Immature natural killer cell (primary cell): ENCODE measurements at regions not wholly inside any gene's neighbourhood (a gene's known extent, or its start where the extent isn't known, plus 50 kb on each side); places are given as distances from the start of the nearest gene placed in this dataset.

ENCODE experiments used
- DNase-seq, 3 donors: peaks; one replicate each; pipeline ENCODE4 v3.0.0; 2022; ENCODE audit warnings: mixed read lengths in 1 of 3
- H3K27ac Mint-ChIP-seq, 6 donors: one replicate each; pipeline ENCODE4 v1.8.0; 2020; ENCODE audit warnings: mixed read lengths in 6 of 6, mild to moderate bottlenecking in 5 of 6, inconsistent platforms in 4 of 6, moderate library complexity in 3 of 6
- H3K27me3 Mint-ChIP-seq, 3 donors: one replicate each; pipeline ENCODE4 v1.8.0; 2020 to 2021; ENCODE audit warnings: low read depth in 3 of 3, mild to moderate bottlenecking in 3 of 3, mixed read lengths in 3 of 3, moderate library complexity in 3 of 3, inconsistent platforms in 1 of 3
- H3K36me3 Mint-ChIP-seq, 3 donors: one replicate each; pipeline ENCODE4 v1.8.0; 2020; ENCODE audit warnings: mixed read lengths in 3 of 3, inconsistent platforms in 2 of 3, mild to moderate bottlenecking in 2 of 3
- H3K4me1 Mint-ChIP-seq, 2 donors: one replicate each; pipeline ENCODE4 v1.8.0; 2020; ENCODE audit warnings: inconsistent platforms in 2 of 2, mild to moderate bottlenecking in 2 of 2, mixed read lengths in 2 of 2, moderate library complexity in 1 of 2
- H3K4me3 Mint-ChIP-seq, 5 donors: one replicate each; pipeline ENCODE4 v1.8.0; 2020; ENCODE audit warnings: mild to moderate bottlenecking in 5 of 5, mixed read lengths in 5 of 5, inconsistent platforms in 3 of 5, moderate library complexity in 3 of 5
- H3K9me3 Mint-ChIP-seq, 6 donors: one replicate each; pipeline ENCODE4 v1.8.0; 2020; ENCODE audit warnings: mild to moderate bottlenecking in 6 of 6, mixed read lengths in 6 of 6, inconsistent platforms in 4 of 6, moderate library complexity in 3 of 6

GRCh38 chr2:34204560-34204959 is 605.5 kb upstream of the FAM98A start:
- Mint-ChIP-seq H3K27me3 (peaks cover 0 to 4% (median 0%) of the 10 kb centered on the region in 3 donors), H3K9me3 (peaks cover 25 to 40% (median 31%) of the 10 kb centered on the region in 6 donors), H3K36me3 (no peaks in the 10 kb centered on the region), H3K27ac (no peak overlapping the region), H3K4me1 (no peaks in the 10 kb centered on the region), H3K4me3 (no peak overlapping the region)
- no peak for DNase-seq

GRCh38 chr2:34201099-34201498 is 602.0 kb upstream of the FAM98A start:
- Mint-ChIP-seq H3K4me3 (no peak overlapping the region), H3K36me3 (no peaks in the 10 kb centered on the region), H3K4me1 (no peaks in the 10 kb centered on the region), H3K27me3 (peaks cover 0 to 6% (median 0%) of the 10 kb centered on the region in 3 donors), H3K27ac (no peak overlapping the region), H3K9me3 (peaks cover 9 to 32% (median 13%) of the 10 kb centered on the region in 6 donors)
- DNase-seq: no peak

GRCh38 chr2:34199971-34200370 is 600.9 kb upstream of the FAM98A start:
- peaks cover 4 to 26% (median 11%) of the 10 kb centered on the region in 6 donors for H3K9me3 Mint-ChIP-seq
- no peaks in the 10 kb centered on the region for H3K4me1 Mint-ChIP-seq
- H3K27me3 Mint-ChIP-seq: peaks cover 0 to 2% (median 2%) of the 10 kb centered on the region in 3 donors
- no peak overlapping the region for H3K4me3 Mint-ChIP-seq
- DNase-seq: no peak
- H3K27ac Mint-ChIP-seq: no peak overlapping the region
- H3K36me3 Mint-ChIP-seq: no peaks in the 10 kb centered on the region

DNA sequence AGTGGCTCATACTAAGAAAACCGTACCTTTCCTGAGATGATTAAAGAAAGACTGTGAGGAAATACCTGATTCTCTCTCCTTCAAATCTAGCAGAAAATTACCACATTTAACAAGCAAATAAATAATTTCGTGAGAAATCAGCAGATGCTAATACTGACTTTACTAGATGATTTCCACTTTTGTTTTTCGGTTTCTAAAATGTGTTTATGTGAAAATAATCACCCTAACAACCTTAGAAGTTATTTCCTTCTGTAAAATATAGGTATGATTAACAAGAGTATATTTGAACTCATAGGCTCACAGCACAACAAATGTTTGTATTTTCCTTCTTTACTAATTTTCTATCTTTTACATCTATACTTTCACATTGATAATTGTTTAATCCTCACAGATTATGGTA is 594.1 kb upstream of the FAM98A start:
- Mint-ChIP-seq H3K4me3 (no peak overlapping the region), H3K36me3 (no peaks in the 10 kb centered on the region), H3K27me3 (peaks cover 0 to 6% (median 2%) of the 10 kb centered on the region in 3 donors), H3K4me1 (no peaks in the 10 kb centered on the region), H3K9me3 (peaks cover 0 to 14% (median 6%) of the 10 kb centered on the region in 6 donors), H3K27ac (no peak overlapping the region)
- no peak for DNase-seq

DNA sequence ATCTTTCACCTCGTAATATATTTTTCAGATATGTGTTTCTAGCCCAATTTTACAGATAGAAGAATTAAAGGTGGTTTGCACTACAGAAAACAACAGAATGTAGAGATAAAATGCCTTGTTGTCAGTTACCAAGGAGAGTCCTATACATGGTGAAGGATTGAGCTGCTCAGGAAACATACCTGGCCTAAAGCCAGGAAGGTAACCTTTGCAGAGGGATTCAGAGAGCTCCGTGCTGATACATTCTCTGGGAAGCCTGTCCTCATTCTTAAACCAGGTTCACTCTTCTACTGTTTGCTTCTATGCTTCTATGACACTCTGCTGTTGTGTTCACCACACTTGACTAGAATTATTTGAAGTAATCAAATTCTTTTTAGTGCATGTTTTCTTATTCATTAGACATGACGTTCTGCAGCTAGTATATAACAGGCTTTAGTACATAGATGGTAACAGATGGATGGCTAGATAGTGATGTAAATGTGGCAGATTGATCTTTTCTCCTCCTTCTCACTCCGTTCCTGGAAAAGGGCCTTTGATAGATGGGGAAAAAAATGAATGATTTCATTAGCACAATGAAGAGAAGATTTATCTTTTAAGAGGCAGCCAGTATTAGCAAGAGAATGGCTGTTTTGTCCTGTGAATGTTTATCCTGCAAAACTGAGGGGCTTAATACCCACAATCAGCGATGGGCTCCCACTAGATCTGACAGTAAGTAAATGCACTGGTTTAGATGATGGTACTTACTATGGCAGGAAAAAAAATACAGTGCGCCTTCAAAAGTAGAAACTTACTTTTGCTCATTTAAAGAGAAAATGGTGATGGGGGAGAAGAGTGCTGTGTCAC is 589.6 kb upstream of the FAM98A start:
- Mint-ChIP-seq H3K27ac (no peak overlapping the region), H3K4me3 (no peak overlapping the region), H3K9me3 (peaks cover 0 to 8% (median 5%) of the 10 kb centered on the region in 6 donors), H3K27me3 (peaks cover 0 to 5% (median 0%) of the 10 kb centered on the region in 3 donors), H3K36me3 (no peaks in the 10 kb centered on the region), H3K4me1 (no peaks in the 10 kb centered on the region)
- no peak for DNase-seq

DNA sequence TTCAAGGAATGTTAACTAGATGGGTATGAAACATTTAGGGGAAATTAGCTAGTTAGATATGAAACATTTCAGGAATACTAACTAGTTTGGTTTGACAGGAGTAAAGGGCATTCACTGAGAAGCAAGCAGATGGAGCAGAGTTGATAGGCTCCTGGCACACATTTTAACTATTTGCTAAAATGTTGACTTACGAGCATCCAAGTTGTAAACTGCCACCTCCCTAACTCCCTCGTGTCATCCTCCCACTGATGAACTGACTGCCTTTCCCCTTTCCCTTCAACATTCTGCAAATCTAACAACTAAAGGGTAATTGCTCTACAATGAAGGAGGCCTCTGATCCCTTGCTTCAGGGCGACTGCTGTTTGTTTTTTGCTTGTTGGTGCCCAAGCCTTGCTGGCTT is 580.4 kb upstream of the FAM98A start:
- Mint-ChIP-seq H3K4me3 (no peak overlapping the region), H3K27me3 (no peaks in the 10 kb centered on the region), H3K27ac (no peak overlapping the region), H3K36me3 (no peaks in the 10 kb centered on the region), H3K9me3 (peaks cover 0 to 18% (median 8%) of the 10 kb centered on the region in 6 donors), H3K4me1 (no peaks in the 10 kb centered on the region)
- DNase-seq: no peak

- Mint-ChIP-seq H3K27me3 (no peaks in the 10 kb centered on the region), H3K36me3 (no peaks in the 10 kb centered on the region), H3K27ac (no peak overlapping the region), H3K4me3 (no peak overlapping the region), H3K9me3 (peaks cover 0 to 11% (median 6%) of the 10 kb centered on the region in 6 donors), H3K4me1 (no peaks in the 10 kb centered on the region)
- no peak for DNase-seq
These were observed 579.4 kb upstream of the FAM98A start for GRCh38 chr2:34178482-34178881.

DNA sequence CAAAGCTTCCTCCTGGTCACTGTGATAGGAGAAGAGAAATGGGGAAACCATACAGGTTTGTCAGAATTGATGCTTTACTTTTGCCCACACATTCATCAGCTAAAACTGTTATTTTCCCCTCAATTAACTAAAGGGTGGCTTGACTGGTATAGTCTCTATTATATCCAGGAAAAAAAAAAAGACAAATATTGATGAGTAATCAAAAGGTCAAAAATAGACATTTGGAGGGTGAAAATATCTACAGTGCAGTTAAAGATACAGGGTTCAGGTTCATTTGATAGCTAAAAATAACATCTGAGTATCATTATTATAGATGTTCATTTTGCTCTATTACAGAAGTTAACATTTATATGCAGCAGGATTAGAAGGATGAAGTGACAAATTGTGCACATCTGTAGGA is 577.6 kb upstream of the FAM98A start:
- Mint-ChIP-seq H3K36me3 (no peaks in the 10 kb centered on the region), H3K27ac (no peak overlapping the region), H3K4me3 (no peak overlapping the region), H3K4me1 (no peaks in the 10 kb centered on the region), H3K27me3 (peaks cover 0 to 3% (median 0%) of the 10 kb centered on the region in 3 donors), H3K9me3 (peaks cover 3 to 20% (median 8%) of the 10 kb centered on the region in 6 donors)
- DNase-seq: no peak

DNA sequence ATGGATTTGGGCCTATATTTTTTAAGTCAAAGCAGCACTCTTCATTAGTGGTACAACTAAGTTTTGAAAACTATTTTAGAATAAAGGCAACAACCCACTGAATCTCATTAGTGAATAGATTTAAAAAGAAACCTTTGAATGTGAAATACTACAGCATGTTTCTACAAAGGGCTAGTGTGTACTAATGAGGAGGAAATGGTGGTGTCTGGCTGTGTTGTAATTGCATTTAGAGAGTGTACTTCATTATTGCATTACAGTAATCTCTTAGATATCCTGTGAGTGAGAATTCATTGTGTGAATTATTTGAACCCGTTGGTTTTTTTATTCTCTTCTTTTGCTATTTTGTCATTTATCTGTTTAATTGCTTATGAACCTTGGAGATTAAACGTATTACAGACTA is 575.4 kb upstream of the FAM98A start:
- Mint-ChIP-seq H3K27me3 (peaks cover 0 to 3% (median 0%) of the 10 kb centered on the region in 3 donors), H3K27ac (no peak overlapping the region), H3K36me3 (no peaks in the 10 kb centered on the region), H3K4me3 (no peak overlapping the region), H3K9me3 (peaks cover 3 to 20% (median 5%) of the 10 kb centered on the region in 6 donors), H3K4me1 (no peaks in the 10 kb centered on the region)
- DNase-seq: no peak

- peaks cover 0 to 15% (median 4%) of the 10 kb centered on the region in 6 donors for H3K9me3 Mint-ChIP-seq
- H3K4me1 Mint-ChIP-seq: no peaks in the 10 kb centered on the region
- H3K27ac Mint-ChIP-seq: no peak overlapping the region
These were observed 563.1 kb upstream of the FAM98A start for GRCh38 chr2:34162231-34162630.

DNA sequence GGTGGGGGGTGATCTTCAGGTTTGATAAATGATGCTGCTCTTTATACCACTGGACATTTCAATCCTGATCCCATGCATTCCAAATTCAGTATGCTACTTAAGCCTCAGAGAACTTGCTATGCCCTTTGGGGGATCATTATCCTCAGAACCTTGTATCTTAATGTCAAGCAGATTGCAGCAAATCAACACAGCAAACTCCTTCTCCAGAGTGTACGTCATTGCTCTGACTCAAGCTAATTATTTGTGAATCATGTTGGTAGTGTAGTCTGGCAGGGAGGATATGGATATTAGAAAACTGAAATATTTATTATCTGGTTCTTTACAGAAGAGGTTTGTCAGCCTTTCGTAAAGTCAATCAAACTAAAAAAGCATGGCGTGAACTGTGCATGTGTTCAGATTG is 562.5 kb upstream of the FAM98A start:
- Mint-ChIP-seq H3K9me3 (peaks cover 0 to 15% (median 3%) of the 10 kb centered on the region in 6 donors), H3K4me3 (no peak overlapping the region), H3K4me1 (no peaks in the 10 kb centered on the region), H3K27ac (no peak overlapping the region), H3K27me3 (peaks cover 0 to 2% (median 0%) of the 10 kb centered on the region in 3 donors), H3K36me3 (no peaks in the 10 kb centered on the region)
- DNase-seq: no peak

More at GRCh38 chr2:34162231-34162630, 563.1 kb upstream of the FAM98A start:
- H3K27me3 Mint-ChIP-seq: peaks cover 0 to 2% (median 0%) of the 10 kb centered on the region in 3 donors
- no peak overlapping the region for H3K4me3 Mint-ChIP-seq
- no peaks in the 10 kb centered on the region for H3K36me3 Mint-ChIP-seq
- no peak for DNase-seq

- H3K4me1 Mint-ChIP-seq: no peaks in the 10 kb centered on the region
- no peak overlapping the region for H3K4me3 Mint-ChIP-seq
- H3K36me3 Mint-ChIP-seq: no peaks in the 10 kb centered on the region
- no peak for DNase-seq
- peaks cover 0 to 2% (median 0%) of the 10 kb centered on the region in 3 donors for H3K27me3 Mint-ChIP-seq
- no peak overlapping the region for H3K27ac Mint-ChIP-seq
- H3K9me3 Mint-ChIP-seq: peaks cover 0 to 15% (median 3%) of the 10 kb centered on the region in 6 donors
These were observed 560.8 kb upstream of the FAM98A start for GRCh38 chr2:34159901-34160300.

- peaks cover 1 to 13% (median 6%) of the 10 kb centered on the region in 6 donors for H3K9me3 Mint-ChIP-seq
- H3K36me3 Mint-ChIP-seq: no peaks in the 10 kb centered on the region
- peaks cover 0 to 2% (median 0%) of the 10 kb centered on the region in 3 donors for H3K27me3 Mint-ChIP-seq
- H3K4me3 Mint-ChIP-seq: no peak overlapping the region
- no peak overlapping the region for H3K27ac Mint-ChIP-seq
- DNase-seq: no peak
- H3K4me1 Mint-ChIP-seq: no peaks in the 10 kb centered on the region
These were observed 554.4 kb upstream of the FAM98A start for GRCh38 chr2:34153484-34153883.

DNA sequence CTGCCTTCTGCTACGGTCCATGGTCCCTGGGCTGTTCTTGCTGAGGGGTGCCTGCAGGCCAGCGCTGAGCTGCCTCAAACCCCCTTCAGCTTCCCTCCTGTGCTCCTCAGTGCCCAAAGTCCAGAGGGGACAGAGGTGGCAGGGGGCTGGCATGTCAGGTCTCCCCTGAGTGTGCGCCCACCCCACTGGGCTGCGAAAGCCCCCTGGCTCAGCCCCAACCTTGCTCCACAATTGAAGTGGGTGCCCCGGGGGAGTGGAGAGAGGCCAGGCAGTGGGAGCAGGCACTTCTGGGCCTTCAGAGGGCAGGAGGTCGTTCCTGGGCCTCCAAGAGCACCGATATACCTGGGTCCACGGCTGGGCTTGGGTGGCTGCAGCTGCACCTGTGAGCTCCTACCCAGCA is 548.7 kb upstream of the FAM98A start:
- Mint-ChIP-seq H3K36me3 (no peaks in the 10 kb centered on the region), H3K27ac (no peak overlapping the region), H3K9me3 (peaks cover 8 to 22% (median 15%) of the 10 kb centered on the region in 6 donors), H3K27me3 (peaks cover 2 to 5% (median 2%) of the 10 kb centered on the region in 3 donors), H3K4me1 (no peaks in the 10 kb centered on the region), H3K4me3 (no peak overlapping the region)
- no peak for DNase-seq
